ENCODE measurements at regions not wholly inside any gene's neighbourhood (a gene's known extent, or its start where the extent isn't known, plus 50 kb on each side); places are given as distances from the start of the nearest gene placed in this dataset.

- ChIA-PET CTCF (no interaction called here), POLR2A (no interaction called here)
- no peaks in the 10 kb centered on the region for H3K4me1 Mint-ChIP-seq (ENCODE audit: low read depth)
- ATAC-seq (no peak), DNase-seq (no peak)
- no peak overlapping the region for H3K4me3 Mint-ChIP-seq
- no peaks in the 10 kb centered on the region for H3K9me3 Mint-ChIP-seq (ENCODE audit: insufficient read depth)
- H3K27ac Mint-ChIP-seq = no peak overlapping the region
- no peaks in the 10 kb centered on the region for H3K36me3 Mint-ChIP-seq (ENCODE audit: low read depth)
- no peaks in the 10 kb centered on the region for H3K27me3 Mint-ChIP-seq (ENCODE audit: low read depth)
These were observed 411.6 kb upstream of the TCF4 start for GRCh38 chr18:55999641-56000040.

DNA sequence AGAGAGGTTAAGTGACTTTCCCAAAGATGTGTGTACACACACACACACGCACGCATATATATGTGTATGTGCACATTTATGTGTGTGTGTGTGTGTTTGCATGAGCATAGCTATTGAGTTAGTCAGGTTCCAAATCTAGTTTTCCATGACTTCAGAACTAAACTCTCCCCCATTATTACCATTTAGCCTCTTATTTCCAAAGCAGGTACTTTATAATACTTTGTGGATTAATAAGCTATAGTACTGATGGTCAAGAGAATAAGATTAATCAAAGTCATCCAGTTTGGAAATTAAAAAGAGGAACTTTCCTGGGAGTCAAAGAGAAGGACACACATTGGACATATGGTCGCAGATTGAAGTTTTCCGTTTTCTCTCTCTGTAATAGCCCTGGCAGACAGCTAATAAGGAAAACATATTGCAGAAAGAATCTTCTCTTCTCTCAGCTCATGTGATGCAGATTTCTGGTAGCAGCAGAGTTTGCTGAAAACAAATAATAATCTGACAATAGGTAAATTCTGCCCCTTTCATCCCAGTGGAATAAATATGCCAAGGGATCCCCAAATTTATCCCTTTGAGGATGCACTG, 410.9 kb upstream of the TCF4 start:
- POLR2A ChIA-PET = no interaction called here

GRCh38 chr18:55998071-55998522, 410.1 kb upstream of the TCF4 start:
- no peak for DNase-seq
- ATAC-seq = no peak
- Mint-ChIP-seq H3K4me1 (ENCODE audit: low read depth) (no peaks in the 10 kb centered on the region), H3K4me3 (no peak overlapping the region), H3K27me3 (ENCODE audit: low read depth) (no peaks in the 10 kb centered on the region), H3K36me3 (ENCODE audit: low read depth) (no peaks in the 10 kb centered on the region), H3K27ac (no peak overlapping the region), H3K9me3 (ENCODE audit: insufficient read depth) (no peaks in the 10 kb centered on the region)
- ChIA-PET POLR2A (interaction anchor here (0.8 kb wide), 1 partner anchor 9 kb away, joined by 3 read pairs; no protein-coding TSS in a partner anchor), CTCF (no interaction called here)

More for the DNA sequence above, 410.9 kb upstream of the TCF4 start:
- H3K36me3 Mint-ChIP-seq (ENCODE audit: low read depth) = no peaks in the 10 kb centered on the region
- H3K27me3 Mint-ChIP-seq (ENCODE audit: low read depth) = no peaks in the 10 kb centered on the region
- DNase-seq (no peak), ATAC-seq (no peak)
- CTCF ChIA-PET = no interaction called here
- no peaks in the 10 kb centered on the region for H3K9me3 Mint-ChIP-seq (ENCODE audit: insufficient read depth)
- H3K4me1 Mint-ChIP-seq (ENCODE audit: low read depth) = no peaks in the 10 kb centered on the region
- no peak overlapping the region for H3K27ac Mint-ChIP-seq
- H3K4me3 Mint-ChIP-seq = no peak overlapping the region

GRCh38 chr18:55997151-55997561, 409.2 kb upstream of the TCF4 start:
- ATAC-seq (no peak), DNase-seq (no peak)
- Mint-ChIP-seq H3K9me3 (ENCODE audit: insufficient read depth) (no peaks in the 10 kb centered on the region), H3K4me3 (no peak overlapping the region), H3K4me1 (ENCODE audit: low read depth) (no peaks in the 10 kb centered on the region), H3K36me3 (ENCODE audit: low read depth) (no peaks in the 10 kb centered on the region), H3K27ac (no peak overlapping the region), H3K27me3 (ENCODE audit: low read depth) (no peaks in the 10 kb centered on the region)
- ChIA-PET POLR2A (no interaction called here), CTCF (no interaction called here)

DNA sequence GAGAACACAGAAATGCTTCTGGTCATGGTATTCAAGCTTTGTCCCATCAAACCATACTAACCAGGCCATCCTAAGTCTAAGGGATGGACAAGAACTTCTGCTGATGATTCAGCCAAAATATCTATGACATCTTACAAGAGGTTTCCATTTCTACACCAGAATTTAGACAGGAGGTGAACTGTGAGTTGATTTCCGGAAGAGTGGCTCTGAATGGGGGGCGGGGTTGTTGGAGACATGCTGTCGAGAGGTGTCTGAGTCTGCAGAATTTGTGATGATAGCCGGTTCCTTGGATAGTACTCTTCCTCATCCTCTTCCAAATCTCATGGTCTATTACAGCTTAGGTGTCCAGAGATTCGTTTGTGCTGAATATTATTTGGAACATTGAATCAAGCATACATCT, 408.7 kb upstream of the TCF4 start:
- H3K27ac Mint-ChIP-seq = no peak overlapping the region
- H3K9me3 Mint-ChIP-seq (ENCODE audit: insufficient read depth) = no peaks in the 10 kb centered on the region
- DNase-seq (no peak), ATAC-seq (no peak)
- ChIA-PET CTCF (no interaction called here), POLR2A (no interaction called here)
- H3K4me1 Mint-ChIP-seq (ENCODE audit: low read depth) = no peaks in the 10 kb centered on the region
- H3K36me3 Mint-ChIP-seq (ENCODE audit: low read depth) = no peaks in the 10 kb centered on the region
- H3K4me3 Mint-ChIP-seq = no peak overlapping the region
- no peaks in the 10 kb centered on the region for H3K27me3 Mint-ChIP-seq (ENCODE audit: low read depth)

DNA sequence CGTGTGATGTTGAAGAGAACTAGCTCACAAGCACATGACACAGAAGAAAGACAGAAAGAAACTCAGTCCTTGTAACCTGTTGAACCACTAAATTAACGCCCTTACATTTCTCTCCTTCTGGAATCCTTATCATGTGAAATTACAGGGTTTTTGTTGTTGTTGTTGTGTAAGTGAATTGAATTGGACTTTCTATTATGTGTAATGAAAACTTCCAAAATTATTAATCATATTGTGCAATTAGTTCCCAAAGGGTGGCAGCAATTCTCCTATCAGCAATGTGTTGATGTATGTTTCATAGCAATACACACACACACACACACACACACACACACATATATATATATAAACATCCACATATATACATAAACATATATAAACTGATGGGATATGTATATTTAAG, 402.2 kb upstream of the TCF4 start:
- Mint-ChIP-seq H3K4me3 (no peak overlapping the region), H3K9me3 (ENCODE audit: insufficient read depth) (peaks cover 11% of the 10 kb centered on the region), H3K36me3 (ENCODE audit: low read depth) (no peaks in the 10 kb centered on the region), H3K27me3 (ENCODE audit: low read depth) (no peaks in the 10 kb centered on the region), H3K27ac (no peak overlapping the region), H3K4me1 (ENCODE audit: low read depth) (no peaks in the 10 kb centered on the region)
- POLR2A ChIA-PET = no interaction called here
- DNase-seq (no peak), ATAC-seq (no peak)
- CTCF ChIA-PET = no interaction called here

DNA sequence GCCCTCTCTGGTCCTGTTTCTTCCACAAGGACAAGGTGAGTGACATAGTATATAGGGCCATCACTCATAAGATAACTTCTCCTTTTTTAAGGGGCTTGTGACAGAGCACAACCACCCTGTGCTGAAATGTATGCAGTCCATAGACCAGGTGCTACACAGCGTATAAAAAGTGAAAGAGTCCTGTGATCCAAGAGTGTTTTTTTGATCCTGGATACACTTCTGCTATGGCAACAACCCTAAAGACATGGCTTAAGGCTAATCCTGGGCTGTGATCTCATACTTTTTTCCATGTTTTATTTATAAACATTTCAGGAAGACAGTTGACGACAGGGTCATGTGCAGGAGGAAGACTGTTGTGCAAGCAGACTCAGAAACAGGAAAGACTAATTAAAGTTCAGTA, 400.5 kb upstream of the TCF4 start:
- Mint-ChIP-seq H3K9me3 (ENCODE audit: insufficient read depth) (peaks cover 11% of the 10 kb centered on the region), H3K27ac (no peak overlapping the region), H3K4me3 (no peak overlapping the region), H3K4me1 (ENCODE audit: low read depth) (no peaks in the 10 kb centered on the region), H3K27me3 (ENCODE audit: low read depth) (no peaks in the 10 kb centered on the region), H3K36me3 (ENCODE audit: low read depth) (no peaks in the 10 kb centered on the region)
- CTCF ChIA-PET = no interaction called here
- POLR2A ChIA-PET = no interaction called here
- DNase-seq (no peak), ATAC-seq (no peak)

GRCh38 chr18:55983433-55983832, 395.4 kb upstream of the TCF4 start:
- ATAC-seq = no peak
- Mint-ChIP-seq H3K27me3 (ENCODE audit: low read depth) (no peaks in the 10 kb centered on the region), H3K4me1 (ENCODE audit: low read depth) (no peaks in the 10 kb centered on the region), H3K9me3 (ENCODE audit: insufficient read depth) (peaks cover 10% of the 10 kb centered on the region), H3K36me3 (ENCODE audit: low read depth) (no peaks in the 10 kb centered on the region), H3K4me3 (no peak overlapping the region), H3K27ac (no peak overlapping the region)
- no peak for DNase-seq
- ChIA-PET POLR2A (no interaction called here), CTCF (no interaction called here)

DNA sequence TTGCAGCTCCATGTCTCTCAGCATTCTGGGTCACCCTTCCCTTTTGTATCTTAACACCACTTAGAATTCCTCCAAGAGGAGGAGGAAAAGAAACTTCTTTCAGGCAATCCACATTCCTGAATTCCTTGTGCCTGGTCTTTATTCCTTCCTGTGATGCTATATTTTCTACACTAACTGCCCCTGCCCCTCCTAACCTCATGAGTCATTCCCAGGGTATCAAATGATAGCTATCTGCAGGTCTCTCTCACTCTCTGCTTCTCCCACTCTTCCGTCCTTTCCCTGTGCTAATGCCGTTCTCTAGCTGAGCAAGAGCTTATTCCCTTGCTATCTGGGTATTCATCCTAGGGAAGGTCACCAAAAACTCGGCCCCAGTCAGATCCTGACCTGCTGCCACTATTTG, 395.0 kb upstream of the TCF4 start:
- DNase-seq = no peak
- no peak for ATAC-seq
- Mint-ChIP-seq H3K4me1 (ENCODE audit: low read depth) (no peaks in the 10 kb centered on the region), H3K27me3 (ENCODE audit: low read depth) (no peaks in the 10 kb centered on the region), H3K4me3 (no peak overlapping the region), H3K27ac (no peak overlapping the region), H3K9me3 (ENCODE audit: insufficient read depth) (peaks cover 6% of the 10 kb centered on the region), H3K36me3 (ENCODE audit: low read depth) (no peaks in the 10 kb centered on the region)
- ChIA-PET POLR2A (no interaction called here), CTCF (no interaction called here)

DNA sequence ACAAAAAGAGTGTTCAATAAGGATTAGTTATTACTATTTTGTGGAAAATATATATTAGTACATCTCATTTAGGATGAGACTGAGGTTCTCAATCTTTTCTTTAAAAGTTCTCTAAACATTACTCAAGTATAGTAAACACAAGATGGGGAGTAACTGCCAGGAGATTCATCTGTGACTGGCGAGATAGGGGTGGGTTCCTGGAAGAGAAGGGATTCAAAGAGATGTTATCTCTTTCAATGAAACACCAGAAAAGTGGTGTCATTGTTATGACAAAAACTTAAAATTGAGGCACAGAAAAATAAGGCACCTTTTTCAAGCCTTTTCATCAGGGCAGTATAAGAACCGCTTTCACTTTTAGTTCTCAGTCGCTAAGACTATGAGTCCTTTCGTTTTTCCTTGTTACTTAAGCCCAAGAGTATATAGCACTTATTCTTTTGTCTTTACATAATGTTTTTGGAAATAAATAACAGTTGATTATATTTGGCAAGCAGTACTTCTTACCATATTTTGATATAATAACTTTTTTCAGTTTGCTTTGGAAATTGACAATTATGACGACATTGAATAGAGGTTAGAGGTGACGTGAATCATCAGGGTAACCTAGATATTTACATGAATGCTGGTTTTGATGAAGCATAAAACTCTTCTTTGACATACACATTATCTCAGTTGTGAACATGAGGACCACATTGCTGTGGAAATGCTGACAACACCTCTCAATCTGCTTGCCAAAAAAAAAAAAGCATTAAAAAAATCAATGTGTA, 393.9 kb upstream of the TCF4 start:
- ChIA-PET CTCF (no interaction called here), POLR2A (no interaction called here)
- Mint-ChIP-seq H3K27ac (no peak overlapping the region), H3K27me3 (ENCODE audit: low read depth) (no peaks in the 10 kb centered on the region), H3K4me3 (no peak overlapping the region), H3K4me1 (ENCODE audit: low read depth) (no peaks in the 10 kb centered on the region), H3K36me3 (ENCODE audit: low read depth) (no peaks in the 10 kb centered on the region), H3K9me3 (ENCODE audit: insufficient read depth) (no peaks in the 10 kb centered on the region)
- no peak for ATAC-seq
- DNase-seq = no peak

- no peak overlapping the region for H3K27ac Mint-ChIP-seq
- ATAC-seq (no peak), DNase-seq (no peak)
- H3K36me3 Mint-ChIP-seq (ENCODE audit: low read depth) = no peaks in the 10 kb centered on the region
- no peaks in the 10 kb centered on the region for H3K27me3 Mint-ChIP-seq (ENCODE audit: low read depth)
- H3K4me3 Mint-ChIP-seq = no peak overlapping the region
- peaks cover 3% of the 10 kb centered on the region for H3K9me3 Mint-ChIP-seq (ENCODE audit: insufficient read depth)
- ChIA-PET CTCF (no interaction called here), POLR2A (no interaction called here)
- peaks cover 1% of the 10 kb centered on the region for H3K4me1 Mint-ChIP-seq (ENCODE audit: low read depth)
These were observed 386.5 kb upstream of the TCF4 start for GRCh38 chr18:55974521-55974920.

- DNase-seq = no peak
- ChIA-PET POLR2A (no interaction called here), CTCF (no interaction called here)
- Mint-ChIP-seq H3K4me3 (no peak overlapping the region), H3K27ac (no peak overlapping the region), H3K36me3 (ENCODE audit: low read depth) (no peaks in the 10 kb centered on the region), H3K27me3 (ENCODE audit: low read depth) (no peaks in the 10 kb centered on the region), H3K9me3 (ENCODE audit: insufficient read depth) (peaks cover 3% of the 10 kb centered on the region), H3K4me1 (ENCODE audit: low read depth) (peaks cover 1% of the 10 kb centered on the region)
- no peak for ATAC-seq
These were observed 380.6 kb upstream of the TCF4 start for GRCh38 chr18:55968550-55968949.

DNA sequence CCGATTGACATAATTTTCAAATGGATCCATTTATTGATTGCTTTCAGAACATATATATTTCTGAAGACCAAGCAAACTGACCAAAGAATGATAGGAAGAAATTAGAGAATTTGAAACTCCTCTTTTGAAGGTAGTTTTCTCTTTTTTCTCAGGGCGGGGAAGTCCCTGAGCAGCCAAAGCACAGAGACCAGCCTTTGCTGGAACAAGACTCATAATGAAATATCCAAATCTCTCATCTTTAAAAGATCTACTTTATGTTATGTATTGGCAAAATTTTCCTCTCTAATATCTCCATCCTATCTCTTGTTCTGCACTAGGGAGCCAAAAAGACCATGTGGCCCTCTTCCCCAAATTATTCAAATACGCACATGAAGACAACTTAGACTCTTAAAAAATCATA, 379.0 kb upstream of the TCF4 start:
- CTCF ChIA-PET = no interaction called here
- no peak overlapping the region for H3K4me3 Mint-ChIP-seq
- ATAC-seq (no peak), DNase-seq (no peak)
- POLR2A ChIA-PET = no interaction called here
- peaks cover 1% of the 10 kb centered on the region for H3K4me1 Mint-ChIP-seq (ENCODE audit: low read depth)
- no peak overlapping the region for H3K27ac Mint-ChIP-seq
- no peaks in the 10 kb centered on the region for H3K9me3 Mint-ChIP-seq (ENCODE audit: insufficient read depth)
- no peaks in the 10 kb centered on the region for H3K27me3 Mint-ChIP-seq (ENCODE audit: low read depth)
- no peaks in the 10 kb centered on the region for H3K36me3 Mint-ChIP-seq (ENCODE audit: low read depth)

All from activated CD8-positive, alpha-beta T cell treated with anti-CD3 and anti-CD28 coated beads, Interleukin-2, amount 10 ng/mL, durations not matched to agents 7 days and 5 days (primary cell).